Activated T-helper 9 cell treated with anti-CD3 and anti-CD28 coated beads, Interleukin-2, amount 50 U/mL, for 16 hours (primary cell): ENCODE measurements at regions not wholly inside any gene's neighbourhood (a gene's known extent, or its start where the extent isn't known, plus 50 kb on each side); places are given as distances from the start of the nearest gene placed in this dataset.

Experiments used
- DNase-seq: peaks from one replicate; pipeline ENCODE4 v3.0.0-alpha.2; 2020; ENCODE audit warnings: low read depth

GRCh38 chr4:182139491-182139890 lies 103.7 kb upstream of the TENM3 start:
- DNase-seq, result no peak

GRCh38 chr4:182140547-182140946 lies 102.7 kb upstream of the TENM3 start:
- no peak for DNase-seq

GRCh38 chr4:182141061-182141460 lies 102.1 kb upstream of the TENM3 start:
- DNase-seq, result no peak

GRCh38 chr4:182142176-182143085 lies 100.8 kb upstream of the TENM3 start:
- DNase-seq, result no peak

- DNase-seq, result no peak
These were observed 99.9 kb upstream of the TENM3 start for GRCh38 chr4:182143086-182143821.

- DNase-seq, result no peak
These were observed 99.2 kb upstream of the TENM3 start for GRCh38 chr4:182143822-182144625.

GRCh38 chr4:182144626-182145333 lies 98.4 kb upstream of the TENM3 start:
- DNase-seq, result no peak

- no peak for DNase-seq
These were observed 97.8 kb upstream of the TENM3 start for GRCh38 chr4:182145334-182145905.

- DNase-seq, result no peak
These were observed 95.8 kb upstream of the TENM3 start for GRCh38 chr4:182147391-182147790.

- no peak for DNase-seq
These were observed 92.6 kb upstream of the TENM3 start for GRCh38 chr4:182150645-182151044.

- DNase-seq, result no peak
These were observed 87.4 kb upstream of the TENM3 start for GRCh38 chr4:182155806-182156205.

GRCh38 chr4:182163180-182163579 lies 80.0 kb upstream of the TENM3 start:
- DNase-seq, result no peak

GRCh38 chr4:182169572-182169971 lies 73.6 kb upstream of the TENM3 start:
- DNase-seq, result no peak

- DNase-seq, result no peak
These were observed 73.2 kb upstream of the TENM3 start for GRCh38 chr4:182169987-182170386.

GRCh38 chr4:182170417-182170935 lies 72.7 kb upstream of the TENM3 start:
- DNase-seq, result no peak

GRCh38 chr4:182174979-182175378 lies 68.2 kb upstream of the TENM3 start:
- DNase-seq, result no peak

- no peak for DNase-seq
These were observed 67.2 kb upstream of the TENM3 start for GRCh38 chr4:182175788-182176519.

- DNase-seq, result no peak
These were observed 66.0 kb upstream of the TENM3 start for GRCh38 chr4:182177166-182177565.

- DNase-seq, result no peak
These were observed 64.1 kb upstream of the TENM3 start for GRCh38 chr4:182179105-182179504.

GRCh38 chr4:182179751-182180150 lies 63.5 kb upstream of the TENM3 start:
- no peak for DNase-seq
